GM19035 (cell line): ENCODE measurements at regions not wholly inside any gene's neighbourhood (a gene's known extent, or its start where the extent isn't known, plus 50 kb on each side); places are given as distances from the start of the nearest gene placed in this dataset.
"Not testable (repeated sequence)": the region's sequence is repeated elsewhere in the genome, so short reads cannot be mapped to it uniquely, and the experiment has no call there.

Experiments
- ATAC-seq: cut with Tn5 transposase; IDR thresholded peaks from one replicate; pipeline ENCODE4 v1.9.1; 2021; ENCODE audit not compliant: unreplicated experiment

- not testable (repeated sequence) for ATAC-seq
These were observed 56.2 kb downstream of the SPATA31A6 start for GRCh38 chr9:42239445-42240260.

GRCh38 chr9:42240261-42240579, 56.8 kb downstream of the SPATA31A6 start:
- not testable (repeated sequence) for ATAC-seq

GRCh38 chr9:42243211-42243610, 59.8 kb downstream of the SPATA31A6 start:
- not testable (repeated sequence) for ATAC-seq

- ATAC-seq: not testable (repeated sequence)
These were observed 60.4 kb downstream of the SPATA31A6 start for GRCh38 chr9:42243822-42244221.

- not testable (repeated sequence) for ATAC-seq
These were observed 85.3 kb downstream of the SPATA31A6 start for GRCh38 chr9:42268729-42269128.

GRCh38 chr9:42269171-42269570, 85.7 kb downstream of the SPATA31A6 start:
- ATAC-seq: not testable (repeated sequence)

GRCh38 chr9:42273191-42273590, 89.7 kb downstream of the SPATA31A6 start:
- ATAC-seq: not testable (repeated sequence)

GRCh38 chr9:42275141-42275540, 91.7 kb downstream of the SPATA31A6 start:
- no peak for ATAC-seq

- ATAC-seq: not testable (repeated sequence)
These were observed 99.2 kb downstream of the SPATA31A6 start for GRCh38 chr9:42282531-42283178.

GRCh38 chr9:42283179-42283543, 99.7 kb downstream of the SPATA31A6 start:
- not testable (repeated sequence) for ATAC-seq

- not testable (repeated sequence) for ATAC-seq
These were observed 102.8 kb downstream of the SPATA31A6 start for GRCh38 chr9:42286145-42286845.

- not testable (repeated sequence) for ATAC-seq
These were observed 104.8 kb downstream of the SPATA31A6 start for GRCh38 chr9:42288002-42288864.

GRCh38 chr9:42288865-42289229, 105.4 kb downstream of the SPATA31A6 start:
- not testable (repeated sequence) for ATAC-seq

GRCh38 chr9:42300124-42300523, 116.7 kb downstream of the SPATA31A6 start:
- not testable (repeated sequence) for ATAC-seq

GRCh38 chr9:42306625-42307024, 123.2 kb downstream of the SPATA31A6 start:
- ATAC-seq: not testable (repeated sequence)

- not testable (repeated sequence) for ATAC-seq
These were observed 124.0 kb downstream of the SPATA31A6 start for GRCh38 chr9:42307449-42307848.

- ATAC-seq: not testable (repeated sequence)
These were observed 127.5 kb downstream of the SPATA31A6 start for GRCh38 chr9:42310972-42311371.

- not testable (repeated sequence) for ATAC-seq
These were observed 132.6 kb downstream of the SPATA31A6 start for GRCh38 chr9:42316026-42316425.

- not testable (repeated sequence) for ATAC-seq
These were observed 134.2 kb downstream of the SPATA31A6 start for GRCh38 chr9:42317677-42318076.

GRCh38 chr9:42323084-42323809, 139.8 kb downstream of the SPATA31A6 start:
- ATAC-seq: not testable (repeated sequence)
